ENCODE measurements at regions not wholly inside any gene's neighbourhood (a gene's known extent, or its start where the extent isn't known, plus 50 kb on each side); places are given as distances from the start of the nearest gene placed in this dataset.

- DNase-seq (ENCODE audit: low read depth): no peak
Measured at GRCh38 chr9:80622508-80622907, 1050.7 kb downstream of the TLE4 start.

- DNase-seq (ENCODE audit: low read depth): no peak
Measured at GRCh38 chr9:80619356-80619755, 1047.6 kb downstream of the TLE4 start.

- DNase-seq (ENCODE audit: low read depth): no peak
Measured at GRCh38 chr9:80615964-80616363, 1044.2 kb downstream of the TLE4 start.

- no peak for DNase-seq (ENCODE audit: low read depth)
Measured at GRCh38 chr9:80605793-80606192, 1034.0 kb downstream of the TLE4 start.

DNA sequence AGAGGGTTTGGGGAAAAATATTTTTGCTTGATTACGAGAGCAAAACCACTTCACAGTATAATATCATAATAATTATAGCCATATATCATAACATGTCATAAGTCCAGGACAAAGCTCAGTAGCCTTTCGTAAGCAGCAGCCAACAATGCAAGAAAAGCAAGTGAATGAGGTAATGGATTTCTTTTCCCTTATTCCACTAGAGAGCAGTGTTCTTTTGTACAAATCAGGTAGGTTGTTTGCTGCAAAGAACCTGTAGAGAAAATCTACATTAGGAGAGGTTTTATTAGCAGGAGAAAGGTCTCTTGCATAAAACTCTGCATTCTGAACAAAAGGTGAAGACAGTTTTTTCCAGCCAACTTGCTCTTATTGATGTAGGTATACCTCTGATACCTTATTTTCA is 1033.4 kb downstream of the TLE4 start:
- DNase-seq (ENCODE audit: low read depth): peak; percentile 84

GRCh38 chr9:80602291-80602690 is 1030.5 kb downstream of the TLE4 start:
- no peak for DNase-seq (ENCODE audit: low read depth)

- peak; percentile 45 for DNase-seq (ENCODE audit: low read depth)
Measured at GRCh38 chr9:80596579-80596978, 1024.8 kb downstream of the TLE4 start.

DNA sequence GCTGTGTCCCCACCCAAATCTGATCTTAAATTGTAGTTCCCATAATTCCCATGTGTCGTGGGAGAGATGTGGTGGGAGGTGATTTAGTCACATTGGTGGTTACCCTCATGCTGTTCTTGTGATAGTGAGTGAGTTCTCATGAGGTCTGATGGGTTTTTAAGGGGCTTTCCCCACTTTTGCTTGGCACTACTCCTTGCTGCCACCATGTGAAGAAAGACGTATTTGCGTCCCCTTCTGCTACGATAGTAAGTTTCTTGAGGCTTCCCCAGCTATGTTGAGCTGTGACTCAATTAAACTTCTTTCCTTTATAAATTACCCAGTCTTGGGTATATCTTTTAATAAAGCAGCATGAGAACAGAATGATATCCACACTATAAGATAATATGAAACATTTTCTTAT is 1023.4 kb downstream of the TLE4 start:
- DNase-seq (ENCODE audit: low read depth): no peak

- no peak for DNase-seq (ENCODE audit: low read depth)
Measured at GRCh38 chr9:80592413-80592812, 1020.6 kb downstream of the TLE4 start.

DNA sequence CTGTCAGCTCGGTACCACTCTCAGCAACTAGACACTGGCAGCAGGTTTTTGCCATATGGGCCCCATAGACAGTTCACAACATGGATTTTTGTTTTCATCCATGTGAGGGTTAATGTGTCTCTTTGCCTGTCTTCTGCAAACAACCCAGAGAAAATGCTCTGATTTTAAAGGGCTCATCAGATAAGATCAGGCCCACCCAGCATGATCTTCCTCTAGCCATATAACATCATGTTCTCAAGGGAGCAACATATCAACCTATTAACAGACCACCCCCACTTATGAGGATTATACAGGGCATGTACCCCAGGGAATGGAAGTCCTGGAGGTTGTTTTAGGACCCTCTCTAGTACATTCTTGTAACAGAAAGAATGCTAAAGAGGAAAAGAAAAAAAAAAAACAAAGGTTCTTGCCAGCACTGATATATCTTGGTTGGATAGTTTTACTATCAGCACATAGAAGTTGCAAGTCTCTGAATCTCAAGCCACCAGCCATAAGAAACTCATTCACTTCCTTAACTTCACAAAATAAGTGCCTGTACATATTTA is 1015.1 kb downstream of the TLE4 start:
- no peak for DNase-seq (ENCODE audit: low read depth)

DNA sequence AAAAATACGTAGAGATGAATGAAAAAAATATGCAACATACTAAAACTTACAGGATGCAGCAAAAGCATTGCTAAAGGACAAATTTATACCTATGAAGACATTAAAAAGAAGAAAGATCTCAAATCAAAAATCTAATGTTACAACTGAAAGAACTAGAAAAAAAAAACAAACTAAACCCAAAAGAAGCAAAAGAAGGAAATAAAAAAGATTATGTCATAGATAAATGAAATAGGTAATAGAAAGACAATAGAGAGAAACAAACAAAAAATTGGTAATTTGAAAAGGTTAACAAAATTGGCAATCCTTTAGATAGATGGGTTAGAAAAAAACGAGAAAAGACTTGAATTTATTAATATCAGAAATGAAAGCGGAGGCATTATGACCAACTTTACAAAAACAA is 1000.2 kb downstream of the TLE4 start:
- no peak for DNase-seq (ENCODE audit: low read depth)

DNA sequence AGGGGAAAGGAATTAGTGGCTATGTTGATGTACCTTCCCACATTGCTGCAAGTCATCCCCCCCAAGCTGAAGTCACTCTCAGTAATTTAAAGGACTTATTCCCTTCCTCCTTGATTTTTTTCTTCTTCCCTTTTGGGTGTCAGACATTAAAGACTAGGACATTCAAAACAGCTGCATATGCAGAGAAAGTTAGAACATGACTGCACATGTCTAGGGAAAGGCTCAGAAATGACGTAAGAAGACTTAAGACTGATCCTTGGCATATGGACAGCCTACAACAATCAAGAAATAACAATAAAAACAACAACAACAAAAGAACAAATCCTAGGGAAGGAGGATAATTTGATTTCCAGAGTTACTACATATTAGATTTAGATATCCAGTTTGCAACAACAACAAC is 997.5 kb downstream of the TLE4 start:
- no peak for DNase-seq (ENCODE audit: low read depth)

- DNase-seq (ENCODE audit: low read depth): no peak
Measured at GRCh38 chr9:80561526-80561925, 989.8 kb downstream of the TLE4 start.

DNA sequence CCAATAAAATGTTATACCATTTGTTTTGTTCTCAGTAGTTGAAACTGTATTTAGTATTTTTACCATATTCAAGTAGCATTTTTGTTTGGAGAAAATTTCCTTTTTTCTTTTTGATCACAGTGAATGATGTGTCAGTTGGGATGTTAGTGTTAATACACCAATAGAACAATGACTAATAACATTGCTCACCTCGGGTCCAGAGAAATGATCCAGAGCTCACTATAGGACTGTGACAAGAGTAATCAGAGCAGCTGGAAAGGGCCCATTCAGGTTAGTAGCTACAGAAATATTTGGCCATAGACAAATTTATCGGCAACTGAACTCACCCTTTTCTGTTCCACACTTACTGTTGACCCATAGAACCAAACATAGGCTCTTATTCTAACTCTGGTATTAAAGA is 989.2 kb downstream of the TLE4 start:
- no peak for DNase-seq (ENCODE audit: low read depth)

GRCh38 chr9:80557256-80557655 is 985.5 kb downstream of the TLE4 start:
- peak; percentile 7 for DNase-seq (ENCODE audit: low read depth)

GRCh38 chr9:80556631-80557030 is 984.9 kb downstream of the TLE4 start:
- peak; percentile 47 for DNase-seq (ENCODE audit: low read depth)

- peak; percentile 52 for DNase-seq (ENCODE audit: low read depth)
Measured at GRCh38 chr9:80555782-80556325, 984.1 kb downstream of the TLE4 start.

- DNase-seq (ENCODE audit: low read depth): no peak
Measured at GRCh38 chr9:80554856-80555255, 983.1 kb downstream of the TLE4 start.

- no peak for DNase-seq (ENCODE audit: low read depth)
Measured at GRCh38 chr9:80554301-80554700, 982.5 kb downstream of the TLE4 start.

GRCh38 chr9:80552931-80553330 is 981.2 kb downstream of the TLE4 start:
- DNase-seq (ENCODE audit: low read depth): peak; percentile 72

GRCh38 chr9:80550181-80550580 is 978.4 kb downstream of the TLE4 start:
- DNase-seq (ENCODE audit: low read depth): no peak

DNA sequence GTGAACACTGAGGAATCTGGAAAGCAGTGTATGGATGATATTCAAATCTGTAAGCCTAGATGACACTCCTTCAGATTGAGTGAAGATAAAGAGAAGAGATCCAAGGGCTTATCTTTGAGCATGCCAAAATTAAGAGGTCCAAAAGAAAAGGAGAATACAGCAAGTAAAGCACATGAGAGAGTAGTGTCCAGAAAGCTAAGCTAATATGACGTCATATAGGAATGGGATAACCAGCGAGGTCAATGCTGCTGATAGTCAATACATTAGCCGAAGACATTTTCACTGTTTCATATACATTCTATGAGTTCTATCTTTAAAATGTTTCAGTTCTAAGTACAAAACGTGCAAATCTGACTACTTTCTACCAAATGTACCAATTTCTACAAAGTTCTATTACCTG is 975.8 kb downstream of the TLE4 start:
- DNase-seq (ENCODE audit: low read depth): no peak

- DNase-seq (ENCODE audit: low read depth): no peak
Measured at GRCh38 chr9:80540387-80540786, 968.6 kb downstream of the TLE4 start.

GRCh38 chr9:80538976-80539375 is 967.2 kb downstream of the TLE4 start:
- DNase-seq (ENCODE audit: low read depth): no peak

- DNase-seq (ENCODE audit: low read depth): peak; percentile 2
Measured at GRCh38 chr9:80522465-80522864, 950.7 kb downstream of the TLE4 start.
